NCI-H2227 (cell line): ENCODE measurements at regions not wholly inside any gene's neighbourhood (a gene's known extent, or its start where the extent isn't known, plus 50 kb on each side); places are given as distances from the start of the nearest gene placed in this dataset.
"Not testable (repeated sequence)": the region's sequence is repeated elsewhere in the genome, so short reads cannot be mapped to it uniquely, and the experiment has no call there.

Experiments used
- DNase-seq: peaks from one replicate; lab custom pipeline; 2025; ENCODE audit not compliant: unreplicated experiment; lab: John Stamatoyannopoulos, UW

- no peak for DNase-seq
Observed at GRCh38 chr4:130053723-130054122, 957.8 kb downstream of the C4orf33 start.

- no peak for DNase-seq
Observed at GRCh38 chr4:130054908-130055307, 959.0 kb downstream of the C4orf33 start.

GRCh38 chr4:130056286-130056685, 960.3 kb downstream of the C4orf33 start:
- no peak for DNase-seq

- DNase-seq: no peak
Observed at GRCh38 chr4:130064471-130064870, 968.5 kb downstream of the C4orf33 start.

GRCh38 chr4:130067419-130067818, 971.5 kb downstream of the C4orf33 start:
- DNase-seq: no peak

GRCh38 chr4:130068072-130068471, 972.1 kb downstream of the C4orf33 start:
- DNase-seq: no peak

- DNase-seq: no peak
Observed at GRCh38 chr4:130071746-130072145, 975.8 kb downstream of the C4orf33 start.

GRCh38 chr4:130073145-130073790, 977.3 kb downstream of the C4orf33 start:
- no peak for DNase-seq

GRCh38 chr4:130074096-130074495, 978.1 kb downstream of the C4orf33 start:
- DNase-seq: no peak

GRCh38 chr4:130077275-130077674, 981.3 kb downstream of the C4orf33 start:
- DNase-seq: peak; percentile 61

GRCh38 chr4:130079027-130079426, 983.1 kb downstream of the C4orf33 start:
- DNase-seq: not testable (repeated sequence)

GRCh38 chr4:130080872-130081451, 985.0 kb downstream of the C4orf33 start:
- DNase-seq: no peak

GRCh38 chr4:130090427-130090826, 994.5 kb downstream of the C4orf33 start:
- no peak for DNase-seq

GRCh38 chr4:130092187-130093015, 996.4 kb downstream of the C4orf33 start:
- DNase-seq: no peak

- DNase-seq: no peak
Observed at GRCh38 chr4:130099105-130099504, 1003.2 kb downstream of the C4orf33 start.

- no peak for DNase-seq
Observed at GRCh38 chr4:130110189-130110588, 1014.2 kb downstream of the C4orf33 start.

GRCh38 chr4:130110770-130111169, 1014.8 kb downstream of the C4orf33 start:
- no peak for DNase-seq

GRCh38 chr4:130124066-130124465, 1028.1 kb downstream of the C4orf33 start:
- no peak for DNase-seq

GRCh38 chr4:130125467-130125866, 1029.5 kb downstream of the C4orf33 start:
- no peak for DNase-seq

- no peak for DNase-seq
Observed at GRCh38 chr4:130127297-130127696, 1031.3 kb downstream of the C4orf33 start.

GRCh38 chr4:130131536-130131935, 1035.6 kb downstream of the C4orf33 start:
- no peak for DNase-seq

- DNase-seq: no peak
Observed at GRCh38 chr4:130141651-130142050, 1045.7 kb downstream of the C4orf33 start.
